GM21447 (cell line): ENCODE measurements at regions not wholly inside any gene's neighbourhood (a gene's known extent, or its start where the extent isn't known, plus 50 kb on each side); places are given as distances from the start of the nearest gene placed in this dataset.

ENCODE experiments used
- ATAC-seq: cut with Tn5 transposase; IDR thresholded peaks from one replicate; pipeline ENCODE4 v1.9.1; 2021; ENCODE audit not compliant: unreplicated experiment

- no peak for ATAC-seq
These were observed 138.6 kb upstream of the EPHA4 start for GRCh38 chr2:221710744-221711143.

- ATAC-seq: no peak
These were observed 136.8 kb upstream of the EPHA4 start for GRCh38 chr2:221708902-221709301.

GRCh38 chr2:221705185-221705877, 133.2 kb upstream of the EPHA4 start:
- ATAC-seq: no peak

GRCh38 chr2:221704442-221704841, 132.3 kb upstream of the EPHA4 start:
- no peak for ATAC-seq

DNA sequence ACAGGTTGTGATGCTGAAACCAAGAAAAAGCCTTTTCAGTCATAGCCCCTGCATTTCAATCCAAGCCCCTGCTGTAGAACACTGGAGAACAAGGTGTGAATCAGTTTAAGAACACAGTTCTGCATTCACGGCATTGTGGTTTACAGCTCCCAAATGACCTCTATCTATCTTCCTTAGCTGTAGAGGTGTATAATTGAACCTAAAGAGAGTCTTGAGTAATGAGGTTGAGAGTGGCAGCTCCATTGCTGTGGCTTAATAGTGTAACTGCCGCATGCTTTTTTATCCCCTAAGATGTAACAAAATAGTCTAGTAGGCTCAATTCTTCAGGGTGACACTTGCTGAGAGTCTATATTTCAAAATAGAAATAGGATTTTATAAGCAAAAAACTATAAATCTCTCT, 121.3 kb upstream of the EPHA4 start:
- no peak for ATAC-seq

- ATAC-seq: no peak
These were observed 119.5 kb upstream of the EPHA4 start for GRCh38 chr2:221691571-221691970.

DNA sequence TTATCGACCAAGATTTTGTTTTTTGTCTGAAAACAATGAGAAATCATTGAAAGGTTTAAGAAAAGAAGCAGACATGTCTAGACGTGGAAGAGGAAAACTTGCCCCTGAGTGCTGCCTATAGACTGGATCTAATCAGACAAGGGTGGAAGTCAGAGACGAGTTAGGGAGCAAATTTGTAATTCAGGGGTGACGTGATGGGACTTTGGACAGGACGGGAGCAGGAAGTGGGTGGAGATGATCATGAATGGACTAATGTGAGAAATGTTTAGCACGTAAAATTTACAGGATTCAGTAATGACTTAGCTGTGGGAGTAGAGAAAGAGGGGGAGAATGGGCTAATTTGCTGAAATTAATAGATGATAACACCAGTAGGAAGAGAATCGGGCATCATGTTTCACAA, 117.0 kb upstream of the EPHA4 start:
- ATAC-seq: no peak

GRCh38 chr2:221680548-221680947, 108.4 kb upstream of the EPHA4 start:
- no peak for ATAC-seq

GRCh38 chr2:221677688-221678087, 105.6 kb upstream of the EPHA4 start:
- ATAC-seq: no peak

DNA sequence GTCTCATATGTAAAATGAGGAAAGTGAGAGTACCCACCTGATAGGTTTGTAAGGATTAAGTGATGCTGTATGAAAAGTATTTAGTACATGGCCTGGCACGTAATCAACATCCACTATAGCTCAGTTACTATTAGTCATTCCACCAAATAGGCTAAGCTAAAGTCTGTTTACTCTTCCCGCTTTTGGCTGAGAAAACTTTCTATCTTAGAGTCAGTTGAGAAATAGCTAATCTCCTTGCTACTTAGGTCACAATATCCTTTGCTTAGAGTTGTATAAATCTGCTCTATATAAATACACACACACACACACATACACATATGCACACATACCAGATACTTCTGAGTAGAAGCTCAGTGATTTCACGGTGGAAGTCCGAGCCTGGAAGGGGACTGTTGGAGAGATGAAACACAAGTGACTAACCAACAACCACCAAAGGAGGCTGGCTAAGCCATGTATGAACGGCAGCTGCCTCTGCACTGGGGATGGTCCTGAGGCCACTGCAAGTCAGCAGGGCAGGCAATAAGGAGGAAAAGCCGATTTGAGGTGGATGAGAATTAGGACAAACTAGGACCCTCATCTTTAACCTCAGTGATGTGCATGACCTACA, 104.6 kb upstream of the EPHA4 start:
- no peak for ATAC-seq

GRCh38 chr2:221675201-221675908, 103.3 kb upstream of the EPHA4 start:
- no peak for ATAC-seq

DNA sequence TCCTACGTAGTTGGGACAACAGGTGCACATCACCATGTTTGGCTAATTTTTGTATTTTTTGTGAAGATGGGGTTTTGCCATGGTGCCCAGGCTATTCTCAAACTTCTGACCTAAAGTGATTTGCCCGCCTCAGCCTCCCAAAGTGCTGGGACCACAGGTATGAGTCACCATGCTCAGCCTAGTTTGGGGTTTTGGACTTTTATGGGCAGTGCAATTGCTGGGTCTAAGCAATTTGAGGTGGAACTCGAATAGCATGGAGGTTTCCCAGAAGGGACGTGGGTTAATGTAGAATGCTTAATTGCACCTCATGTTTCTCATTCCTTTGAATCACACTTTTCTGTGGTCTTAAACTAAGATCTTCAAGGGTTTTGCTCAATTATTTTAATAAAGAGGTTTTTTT, 102.3 kb upstream of the EPHA4 start:
- no peak for ATAC-seq

DNA sequence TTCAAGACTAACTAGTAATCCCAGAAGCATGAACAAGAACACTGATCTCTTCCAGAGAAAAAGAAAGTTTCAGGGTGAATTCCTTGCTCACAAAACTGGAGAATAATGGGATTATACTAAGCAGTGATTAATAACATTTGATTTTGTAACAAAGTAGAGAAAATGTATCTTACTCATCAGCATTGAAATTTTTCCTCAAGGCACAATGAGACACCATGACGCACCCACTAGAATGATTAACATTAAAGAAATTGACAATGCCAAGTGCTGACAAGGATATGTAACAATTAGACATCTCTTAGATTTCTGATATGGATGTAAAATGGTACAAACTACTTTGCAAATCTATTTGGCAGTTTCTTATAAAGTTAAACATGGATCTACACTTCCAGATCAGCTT, 101.1 kb upstream of the EPHA4 start:
- ATAC-seq: no peak

GRCh38 chr2:221671515-221671914, 99.4 kb upstream of the EPHA4 start:
- no peak for ATAC-seq

GRCh38 chr2:221662689-221663391, 90.7 kb upstream of the EPHA4 start:
- no peak for ATAC-seq

DNA sequence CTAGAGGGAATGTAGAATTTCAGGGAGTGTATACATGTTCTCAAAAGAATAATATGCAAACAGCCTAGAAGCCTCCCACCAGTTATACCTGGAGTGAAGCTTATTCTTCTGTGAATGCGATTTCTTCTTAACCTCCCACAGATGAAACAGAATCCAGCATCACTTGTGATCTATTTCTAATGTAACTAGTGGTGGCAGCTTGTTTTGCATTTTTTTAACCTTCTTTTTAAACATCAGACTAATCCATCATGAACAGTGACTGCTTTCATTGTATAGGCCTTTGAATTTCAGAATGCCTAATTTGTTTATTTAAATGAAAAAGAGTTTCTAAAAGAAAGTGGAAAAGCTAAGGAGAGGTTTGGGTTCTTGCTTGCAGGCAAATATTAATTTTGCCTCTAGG, 85.7 kb upstream of the EPHA4 start:
- ATAC-seq: no peak

GRCh38 chr2:221655300-221655699, 83.2 kb upstream of the EPHA4 start:
- no peak for ATAC-seq

GRCh38 chr2:221653182-221653581, 81.1 kb upstream of the EPHA4 start:
- no peak for ATAC-seq

GRCh38 chr2:221649051-221649775, 77.1 kb upstream of the EPHA4 start:
- ATAC-seq: no peak

DNA sequence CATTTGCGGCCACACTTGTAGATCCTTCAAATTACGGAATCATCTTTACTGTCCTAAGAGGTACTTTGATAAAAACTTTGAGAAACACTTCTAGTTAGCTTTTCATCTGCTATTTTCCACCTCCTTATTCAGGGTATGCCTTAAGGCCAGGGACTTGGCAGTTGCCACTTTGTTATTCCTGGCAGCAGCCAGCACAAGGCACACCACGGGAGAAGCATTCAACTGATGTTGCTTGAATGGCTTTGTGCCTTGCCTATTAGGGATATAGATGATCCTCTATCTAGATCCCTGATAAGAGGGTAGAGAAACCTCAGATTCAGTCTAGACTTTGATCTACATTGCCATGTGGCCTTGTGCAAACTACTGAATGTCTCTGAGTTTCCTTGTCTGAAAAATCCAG, 70.3 kb upstream of the EPHA4 start:
- no peak for ATAC-seq
